ENCODE measurements at regions not wholly inside any gene's neighbourhood (a gene's known extent, or its start where the extent isn't known, plus 50 kb on each side); places are given as distances from the start of the nearest gene placed in this dataset.
A peak's percentile ranks its signal among the peaks of the same experiment; 100 is the strongest.

- H3K27ac ChIP-seq (ENCODE audit: low read length), result no peak overlapping the region
- no peak overlapping the region for H3K4me3 ChIP-seq (ENCODE audit: control insufficient read depth in 1 of 2, extremely low read depth in 1 of 2, low read length in 1 of 2)
- no peak for DNase-seq
- H3K4me1 ChIP-seq (ENCODE audit: control insufficient read depth in 1 of 2, extremely low read depth in 1 of 2, insufficient read depth in 2 of 2, low read length in 2 of 2), result no peaks in the 10 kb centered on the region
- Mint-ChIP-seq H3K27me3 (peaks cover 0 to 5% of the 10 kb centered on the region in 2 donors), H3K36me3 (no peaks in the 10 kb centered on the region), H3K27ac (no peak overlapping the region), H3K9me3 (no peaks in the 10 kb centered on the region), H3K4me3 (no peak overlapping the region), H3K4me1 (no peaks in the 10 kb centered on the region)
- whole genome bisulfite sequencing (ENCODE audit: insufficient coverage), result 71% methylated on average over 7 of the region's 7 CpGs
- H3K36me3 ChIP-seq (ENCODE audit: control insufficient read depth in 2 of 2, extremely low read depth in 1 of 2, insufficient read depth in 1 of 2, low read length in 1 of 2), result no peaks in the 10 kb centered on the region
- POLR2A ChIA-PET, result interaction anchor here in 1 of 2 donors (0.6 kb wide), 1 partner anchor 544 kb away, joined by 4 read pairs; no protein-coding TSS in a partner anchor
- no peaks in the 10 kb centered on the region for H3K27me3 ChIP-seq (replicated peaks in 1 of 2; ENCODE audit: control insufficient read depth in 2 of 2, extremely low read depth in 1 of 2, insufficient read depth in 2 of 2, low read length in 1 of 2)
- CTCF ChIA-PET, result no interaction called here
- no peak for ATAC-seq (replicated peaks in 1 of 4)
- H3K9me3 ChIP-seq, result no peaks in the 10 kb centered on the region
Measured at GRCh38 chr10:131027256-131027655, 284.3 kb downstream of the TCERG1L start.

DNA sequence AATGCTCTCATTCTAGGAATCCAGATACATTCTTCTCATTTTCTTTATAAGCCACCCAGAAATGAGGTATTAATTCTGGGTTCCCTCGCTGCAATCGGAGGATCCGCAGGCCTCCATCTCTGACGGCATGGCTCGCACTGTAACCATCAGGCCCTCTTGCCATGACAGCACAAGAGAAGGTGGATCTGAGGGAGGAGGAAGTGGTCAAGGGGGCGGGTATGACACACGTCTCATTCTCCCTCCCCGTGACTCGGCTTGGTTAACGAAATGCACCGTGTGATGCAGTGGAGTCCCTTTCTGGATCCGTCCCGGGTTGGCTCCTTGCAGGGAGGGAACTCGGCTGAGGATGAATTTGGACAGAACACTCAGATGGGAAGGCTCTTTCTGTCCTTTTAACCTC is 280.2 kb downstream of the TCERG1L start:
- no peaks in the 10 kb centered on the region for H3K9me3 Mint-ChIP-seq
- Histone ChIP-seq H3K27ac (ENCODE audit: low read length) (no peak overlapping the region), H3K9me3 (no peaks in the 10 kb centered on the region), H3K27me3 (replicated peaks in 1 of 2; ENCODE audit: control insufficient read depth in 2 of 2, extremely low read depth in 1 of 2, insufficient read depth in 2 of 2, low read length in 1 of 2) (no peaks in the 10 kb centered on the region), H3K4me3 (ENCODE audit: control insufficient read depth in 1 of 2, extremely low read depth in 1 of 2, low read length in 1 of 2) (no peak overlapping the region), H3K36me3 (ENCODE audit: control insufficient read depth in 2 of 2, extremely low read depth in 1 of 2, insufficient read depth in 1 of 2, low read length in 1 of 2) (no peaks in the 10 kb centered on the region), H3K4me1 (ENCODE audit: control insufficient read depth in 1 of 2, extremely low read depth in 1 of 2, insufficient read depth in 2 of 2, low read length in 2 of 2) (no peaks in the 10 kb centered on the region)
- ChIA-PET POLR2A (no interaction called here), CTCF (no interaction called here)
- ATAC-seq (replicated peaks in 1 of 4), result no peak
- H3K4me1 Mint-ChIP-seq, result no peaks in the 10 kb centered on the region
- WGBS (ENCODE audit: insufficient coverage), result 81% methylated on average over 5 of the region's 14 CpGs
- H3K27ac Mint-ChIP-seq, result no peak overlapping the region
- no peak overlapping the region for H3K4me3 Mint-ChIP-seq
- DNase-seq, result no peak
- no peaks in the 10 kb centered on the region for H3K36me3 Mint-ChIP-seq
- peaks cover 0 to 4% of the 10 kb centered on the region in 2 donors for H3K27me3 Mint-ChIP-seq

- H3K27me3 ChIP-seq (replicated peaks in 1 of 2; ENCODE audit: control insufficient read depth in 2 of 2, extremely low read depth in 1 of 2, insufficient read depth in 2 of 2, low read length in 1 of 2), result peaks cover 0 to 7% of the 10 kb centered on the region in 2 experiments
- Mint-ChIP-seq H3K4me3 (no peak overlapping the region), H3K9me3 (no peaks in the 10 kb centered on the region), H3K27ac (no peak overlapping the region), H3K4me1 (no peaks in the 10 kb centered on the region), H3K36me3 (no peaks in the 10 kb centered on the region), H3K27me3 (peaks cover 0 to 4% of the 10 kb centered on the region in 2 donors)
- ATAC-seq (replicated peaks in 1 of 4), result no peak
- no peak overlapping the region for H3K27ac ChIP-seq (ENCODE audit: low read length)
- 89% methylated on average over 19 of the region's 26 CpGs for WGBS (ENCODE audit: insufficient coverage)
- H3K36me3 ChIP-seq (ENCODE audit: control insufficient read depth in 2 of 2, extremely low read depth in 1 of 2, insufficient read depth in 1 of 2, low read length in 1 of 2), result no peaks in the 10 kb centered on the region
- POLR2A ChIA-PET, result no interaction called here
- no peak overlapping the region for H3K4me3 ChIP-seq (ENCODE audit: control insufficient read depth in 1 of 2, extremely low read depth in 1 of 2, low read length in 1 of 2)
- CTCF ChIA-PET, result no interaction called here
- no peaks in the 10 kb centered on the region for H3K4me1 ChIP-seq (ENCODE audit: control insufficient read depth in 1 of 2, extremely low read depth in 1 of 2, insufficient read depth in 2 of 2, low read length in 2 of 2)
- H3K9me3 ChIP-seq, result no peaks in the 10 kb centered on the region
- no peak for DNase-seq
Measured at GRCh38 chr10:131032329-131033165, 279.0 kb downstream of the TCERG1L start.

DNA sequence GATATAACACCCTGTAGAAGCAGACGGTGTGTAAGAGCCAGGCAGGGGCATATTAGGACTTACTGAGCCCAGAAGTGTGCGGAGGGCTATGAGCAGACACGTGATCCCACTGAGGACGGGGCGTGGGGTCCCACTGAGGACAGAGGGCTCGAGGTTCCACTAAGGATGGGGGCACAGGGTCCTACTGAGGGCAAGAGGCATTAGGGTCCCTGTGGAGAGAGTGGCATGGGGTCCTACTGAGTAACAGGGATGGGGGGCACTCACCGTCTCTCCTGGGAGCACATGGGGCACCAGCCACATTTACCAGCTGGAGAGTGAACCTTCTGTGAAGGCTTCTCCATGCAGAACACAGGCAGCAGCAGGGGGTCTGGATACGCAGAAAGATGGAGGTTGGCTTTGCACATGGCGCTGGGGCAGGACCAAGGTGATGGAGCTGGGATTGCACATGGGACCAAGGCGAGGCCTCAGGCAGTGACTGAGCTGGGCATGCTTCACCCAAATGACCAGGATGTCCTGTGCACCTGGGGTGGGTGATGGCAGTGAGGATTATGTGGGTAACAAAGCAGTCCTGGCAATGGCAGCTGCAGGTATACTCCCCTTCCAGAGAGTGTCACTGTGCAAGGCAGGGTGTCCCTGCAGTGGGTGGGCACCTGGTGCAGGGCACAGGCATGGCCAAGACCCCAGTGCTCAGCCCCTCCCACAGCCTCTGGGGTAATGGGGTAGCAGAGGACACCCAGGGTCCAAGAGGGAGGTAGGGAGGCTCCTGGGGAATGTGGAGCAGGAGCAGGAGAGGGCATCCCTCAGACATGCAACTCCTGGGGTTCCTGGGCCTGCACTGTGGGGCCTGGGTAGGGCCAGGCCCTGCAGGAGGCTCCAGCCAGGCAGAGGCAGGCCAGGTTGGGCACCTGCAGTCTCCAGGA is 278.1 kb downstream of the TCERG1L start:
- peak in 1 of 4 experiments; percentile 27 for ATAC-seq (replicated peaks in 1 of 4)
- no peaks in the 10 kb centered on the region for H3K36me3 Mint-ChIP-seq
- H3K27me3 Mint-ChIP-seq, result peaks cover 0 to 4% of the 10 kb centered on the region in 2 donors
- Histone ChIP-seq H3K4me1 (ENCODE audit: control insufficient read depth in 1 of 2, extremely low read depth in 1 of 2, insufficient read depth in 2 of 2, low read length in 2 of 2) (no peaks in the 10 kb centered on the region), H3K36me3 (ENCODE audit: control insufficient read depth in 2 of 2, extremely low read depth in 1 of 2, insufficient read depth in 1 of 2, low read length in 1 of 2) (no peaks in the 10 kb centered on the region), H3K27ac (ENCODE audit: low read length) (no peak overlapping the region), H3K27me3 (replicated peaks in 1 of 2; ENCODE audit: control insufficient read depth in 2 of 2, extremely low read depth in 1 of 2, insufficient read depth in 2 of 2, low read length in 1 of 2) (peaks cover 0 to 7% of the 10 kb centered on the region in 2 experiments), H3K9me3 (no peaks in the 10 kb centered on the region), H3K4me3 (ENCODE audit: control insufficient read depth in 1 of 2, extremely low read depth in 1 of 2, low read length in 1 of 2) (no peak overlapping the region)
- POLR2A ChIA-PET, result no interaction called here
- H3K4me1 Mint-ChIP-seq, result no peaks in the 10 kb centered on the region
- CTCF ChIA-PET, result no interaction called here
- H3K9me3 Mint-ChIP-seq, result no peaks in the 10 kb centered on the region
- DNase-seq, result no peak
- H3K4me3 Mint-ChIP-seq, result no peak overlapping the region
- H3K27ac Mint-ChIP-seq, result no peak overlapping the region
- 70% methylated on average over 10 of the region's 10 CpGs for WGBS (ENCODE audit: insufficient coverage)

DNA sequence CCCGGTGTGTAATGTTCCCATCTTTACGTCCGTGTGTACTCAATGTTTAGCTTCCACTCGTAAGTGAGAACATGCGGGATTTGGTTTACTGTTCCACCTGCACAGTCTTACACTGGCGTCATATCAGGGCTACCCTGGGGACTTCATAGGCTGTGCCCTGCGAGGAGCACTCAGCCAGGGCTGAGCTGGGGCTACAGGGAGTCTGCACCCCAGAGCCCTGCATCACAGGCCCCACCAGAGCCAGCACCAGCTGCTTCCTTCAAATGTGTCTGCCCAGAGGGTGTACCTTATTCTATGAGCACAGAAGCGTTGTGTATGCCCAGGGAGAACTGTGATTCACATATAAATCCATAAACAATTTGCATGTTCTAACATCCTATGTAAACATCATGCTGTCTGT is 277.1 kb downstream of the TCERG1L start:
- peaks cover 0 to 4% of the 10 kb centered on the region in 2 donors for H3K27me3 Mint-ChIP-seq
- ChIA-PET POLR2A (no interaction called here), CTCF (no interaction called here)
- no peaks in the 10 kb centered on the region for H3K9me3 ChIP-seq
- H3K36me3 ChIP-seq (ENCODE audit: control insufficient read depth in 2 of 2, extremely low read depth in 1 of 2, insufficient read depth in 1 of 2, low read length in 1 of 2), result no peaks in the 10 kb centered on the region
- peaks cover 0 to 7% of the 10 kb centered on the region in 2 experiments for H3K27me3 ChIP-seq (replicated peaks in 1 of 2; ENCODE audit: control insufficient read depth in 2 of 2, extremely low read depth in 1 of 2, insufficient read depth in 2 of 2, low read length in 1 of 2)
- no peaks in the 10 kb centered on the region for H3K36me3 Mint-ChIP-seq
- DNase-seq (no peak), ATAC-seq (replicated peaks in 1 of 4) (no peak)
- no peak overlapping the region for H3K4me3 ChIP-seq (ENCODE audit: control insufficient read depth in 1 of 2, extremely low read depth in 1 of 2, low read length in 1 of 2)
- 79% methylated on average over 8 of the region's 8 CpGs for WGBS (ENCODE audit: insufficient coverage)
- H3K27ac Mint-ChIP-seq, result no peak overlapping the region
- no peak overlapping the region for H3K4me3 Mint-ChIP-seq
- H3K9me3 Mint-ChIP-seq, result no peaks in the 10 kb centered on the region
- no peaks in the 10 kb centered on the region for H3K4me1 Mint-ChIP-seq
- no peaks in the 10 kb centered on the region for H3K4me1 ChIP-seq (ENCODE audit: control insufficient read depth in 1 of 2, extremely low read depth in 1 of 2, insufficient read depth in 2 of 2, low read length in 2 of 2)
- H3K27ac ChIP-seq (ENCODE audit: low read length), result no peak overlapping the region

DNA sequence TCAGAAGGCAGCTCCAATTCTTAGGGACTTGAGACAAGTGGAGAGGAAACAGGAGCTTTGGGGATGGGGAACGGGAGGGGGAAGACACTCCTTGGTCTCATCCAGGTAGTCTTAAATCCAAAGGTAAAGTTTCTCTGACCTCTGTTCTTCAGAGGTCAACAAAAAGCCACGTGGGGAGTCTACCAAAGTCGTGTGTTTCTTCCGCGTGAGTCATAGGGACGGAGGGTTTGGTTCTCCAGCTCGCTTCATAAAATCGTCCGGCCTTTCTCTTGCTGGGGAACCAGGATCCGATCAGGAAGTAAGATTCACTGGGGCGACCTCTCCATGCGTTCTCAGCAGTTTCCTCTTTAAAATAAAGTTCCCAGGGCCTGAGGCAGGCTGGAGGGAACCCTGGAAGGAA is 275.7 kb downstream of the TCERG1L start:
- Mint-ChIP-seq H3K27ac (no peak overlapping the region), H3K27me3 (peaks cover 0 to 4% of the 10 kb centered on the region in 2 donors), H3K36me3 (no peaks in the 10 kb centered on the region), H3K9me3 (no peaks in the 10 kb centered on the region), H3K4me1 (no peaks in the 10 kb centered on the region), H3K4me3 (no peak overlapping the region)
- ChIA-PET POLR2A (no interaction called here), CTCF (no interaction called here)
- Histone ChIP-seq H3K4me1 (ENCODE audit: control insufficient read depth in 1 of 2, extremely low read depth in 1 of 2, insufficient read depth in 2 of 2, low read length in 2 of 2) (no peaks in the 10 kb centered on the region), H3K36me3 (ENCODE audit: control insufficient read depth in 2 of 2, extremely low read depth in 1 of 2, insufficient read depth in 1 of 2, low read length in 1 of 2) (no peaks in the 10 kb centered on the region), H3K27me3 (replicated peaks in 1 of 2; ENCODE audit: control insufficient read depth in 2 of 2, extremely low read depth in 1 of 2, insufficient read depth in 2 of 2, low read length in 1 of 2) (peaks cover 0 to 7% of the 10 kb centered on the region in 2 experiments), H3K27ac (ENCODE audit: low read length) (no peak overlapping the region), H3K9me3 (no peaks in the 10 kb centered on the region), H3K4me3 (ENCODE audit: control insufficient read depth in 1 of 2, extremely low read depth in 1 of 2, low read length in 1 of 2) (no peak overlapping the region)
- 54% methylated on average over 11 of the region's 12 CpGs for WGBS (ENCODE audit: insufficient coverage)
- ATAC-seq (replicated peaks in 1 of 4), result no peak
- DNase-seq, result no peak

Measured in T-cell (primary cell).